NCI-H1694 (cell line): ENCODE measurements at regions not wholly inside any gene's neighbourhood (a gene's known extent, or its start where the extent isn't known, plus 50 kb on each side); places are given as distances from the start of the nearest gene placed in this dataset.

Experiments
- DNase-seq: peaks from one replicate; lab custom pipeline; 2025; lab: John Stamatoyannopoulos, UW

- DNase-seq = no peak
These were observed 114.8 kb downstream of the MSX2 start for GRCh38 chr5:174839196-174839595.

- DNase-seq = peak; percentile 9
These were observed 113.8 kb downstream of the MSX2 start for GRCh38 chr5:174837919-174838902.

GRCh38 chr5:174834081-174834480 is 109.7 kb downstream of the MSX2 start:
- DNase-seq = no peak

- no peak for DNase-seq
These were observed 108.4 kb downstream of the MSX2 start for GRCh38 chr5:174832811-174833210.

- no peak for DNase-seq
These were observed 107.6 kb downstream of the MSX2 start for GRCh38 chr5:174832025-174832424.

- DNase-seq = no peak
These were observed 106.8 kb downstream of the MSX2 start for GRCh38 chr5:174831031-174831660.

- no peak for DNase-seq
These were observed 105.1 kb downstream of the MSX2 start for GRCh38 chr5:174829511-174829864.

- no peak for DNase-seq
These were observed 104.6 kb downstream of the MSX2 start for GRCh38 chr5:174828804-174829510.

- no peak for DNase-seq
These were observed 103.2 kb downstream of the MSX2 start for GRCh38 chr5:174827558-174827957.

- no peak for DNase-seq
These were observed 101.2 kb downstream of the MSX2 start for GRCh38 chr5:174825587-174825986.

- no peak for DNase-seq
These were observed 94.0 kb downstream of the MSX2 start for GRCh38 chr5:174818430-174818829.

- DNase-seq = no peak
These were observed 93.2 kb downstream of the MSX2 start for GRCh38 chr5:174817610-174818009.

GRCh38 chr5:174816858-174817257 is 92.5 kb downstream of the MSX2 start:
- no peak for DNase-seq

GRCh38 chr5:174811438-174811837 is 87.1 kb downstream of the MSX2 start:
- no peak for DNase-seq

GRCh38 chr5:174810796-174811195 is 86.4 kb downstream of the MSX2 start:
- no peak for DNase-seq

- DNase-seq = no peak
These were observed 83.1 kb downstream of the MSX2 start for GRCh38 chr5:174807471-174807870.

- no peak for DNase-seq
These were observed 82.3 kb downstream of the MSX2 start for GRCh38 chr5:174806729-174807128.

- no peak for DNase-seq
These were observed 77.4 kb downstream of the MSX2 start for GRCh38 chr5:174801798-174802197.

- no peak for DNase-seq
These were observed 76.1 kb downstream of the MSX2 start for GRCh38 chr5:174800435-174800834.

- no peak for DNase-seq
These were observed 74.7 kb downstream of the MSX2 start for GRCh38 chr5:174799121-174799520.

GRCh38 chr5:174798551-174798951 is 74.2 kb downstream of the MSX2 start:
- DNase-seq = no peak

- DNase-seq = no peak
These were observed 72.4 kb downstream of the MSX2 start for GRCh38 chr5:174796711-174797192.
